GM06990 (cell line): ENCODE measurements at regions not wholly inside any gene's neighbourhood (a gene's known extent, or its start where the extent isn't known, plus 50 kb on each side); places are given as distances from the start of the nearest gene placed in this dataset.

ENCODE experiments used
- DNase-seq: peaks from one replicate; pipeline ENCODE4 v3.0.0-alpha.2; 2011; ENCODE audit not compliant: insufficient read length; ENCODE audit errors: extremely low read depth
- H3K27me3 ChIP-seq: replicated peaks from 2 replicates; pipeline ENCODE4 v1.6.0; 2011; ENCODE audit warnings: low read length; ENCODE audit not compliant: control insufficient read depth, insufficient read depth
- H3K36me3 ChIP-seq: 2 replicates; pipeline ENCODE4 v1.5.1; 2011; ENCODE audit warnings: low read length; ENCODE audit not compliant: control insufficient read depth, insufficient read depth
- H3K4me3 ChIP-seq: replicated peaks from 2 replicates; pipeline ENCODE4 v1.5.1; 2011; ENCODE audit warnings: low read depth, mild to moderate bottlenecking, control low read depth, low read length
- CTCF ChIP-seq: IDR thresholded peaks from 2 replicates; pipeline ENCODE4 v1.5.1; 2011; ENCODE audit warnings: low read length, control low read depth, mild to moderate bottlenecking, inconsistent platforms; ENCODE audit not compliant: insufficient read depth, poor library complexity, severe bottlenecking

GRCh38 chr4:138078253-138078652 is 163.9 kb downstream of the SLC7A11 start:
- DNase-seq = no peak
- no peak for TF ChIP-seq CTCF
- Histone ChIP-seq H3K4me3 (no peak overlapping the region), H3K36me3 (no peaks in the 10 kb centered on the region), H3K27me3 (no peaks in the 10 kb centered on the region)

- H3K27me3 ChIP-seq = no peaks in the 10 kb centered on the region
- no peak for DNase-seq
- no peaks in the 10 kb centered on the region for H3K36me3 ChIP-seq
- no peak for TF ChIP-seq CTCF
- H3K4me3 ChIP-seq = no peak overlapping the region
Observed at GRCh38 chr4:138076561-138076960, 165.6 kb downstream of the SLC7A11 start.

GRCh38 chr4:138070816-138071215 is 171.3 kb downstream of the SLC7A11 start:
- no peak for TF ChIP-seq CTCF
- no peak for DNase-seq

GRCh38 chr4:138063581-138063980 is 178.6 kb downstream of the SLC7A11 start:
- no peak for TF ChIP-seq CTCF
- Histone ChIP-seq H3K36me3 (no peaks in the 10 kb centered on the region), H3K27me3 (no peaks in the 10 kb centered on the region)

More at GRCh38 chr4:138070816-138071215, 171.3 kb downstream of the SLC7A11 start:
- Histone ChIP-seq H3K4me3 (no peak overlapping the region), H3K36me3 (no peaks in the 10 kb centered on the region), H3K27me3 (no peaks in the 10 kb centered on the region)

GRCh38 chr4:138062929-138063328 is 179.2 kb downstream of the SLC7A11 start:
- TF ChIP-seq CTCF = no peak
- Histone ChIP-seq H3K4me3 (no peak overlapping the region), H3K36me3 (no peaks in the 10 kb centered on the region), H3K27me3 (no peaks in the 10 kb centered on the region)
- DNase-seq = no peak

More at GRCh38 chr4:138063581-138063980, 178.6 kb downstream of the SLC7A11 start:
- H3K4me3 ChIP-seq = no peak overlapping the region
- no peak for DNase-seq

GRCh38 chr4:138056541-138056940 is 185.6 kb downstream of the SLC7A11 start:
- H3K27me3 ChIP-seq = no peaks in the 10 kb centered on the region
- H3K36me3 ChIP-seq = no peaks in the 10 kb centered on the region
- DNase-seq = no peak
- H3K4me3 ChIP-seq = no peak overlapping the region
- TF ChIP-seq CTCF = no peak
